Calu3 (cell line): ENCODE measurements at regions not wholly inside any gene's neighbourhood (a gene's known extent, or its start where the extent isn't known, plus 50 kb on each side); places are given as distances from the start of the nearest gene placed in this dataset.

Source experiments
- BruUV-seq: library from RNA; stranded (reverse); fragments of 400-500 nt; replicated peaks from 2 replicates; lab custom pipeline; 2021; lab: Mats Ljungman, UMichigan
- CTCF ChIA-PET: fragments of 300-600 bp; sonication (Branson Sonifier 250); formaldehyde crosslinking; loops from one replicate; lab custom pipeline; 2022; ENCODE audit warnings: antibody characterized with exemption; lab: Charles Lee
- DNase-seq: peaks from one replicate; pipeline ENCODE4 v3.0.0; 2022
- H3K27ac Mint-ChIP-seq: one replicate; pipeline ENCODE4 v1.8.0; 2022; ENCODE audit warnings: mixed read lengths; ENCODE audit not compliant: unreplicated experiment
- H3K27me3 Mint-ChIP-seq: one replicate; pipeline ENCODE4 v1.8.0; 2022; ENCODE audit warnings: mixed read lengths; ENCODE audit not compliant: unreplicated experiment
- H3K36me3 Mint-ChIP-seq: one replicate; pipeline ENCODE4 v1.8.0; 2022; ENCODE audit warnings: mild to moderate bottlenecking, moderate library complexity, mixed read lengths; ENCODE audit not compliant: insufficient read depth, unreplicated experiment
- H3K4me1 Mint-ChIP-seq: one replicate; pipeline ENCODE4 v1.8.0; 2022; ENCODE audit warnings: mild to moderate bottlenecking, low read depth, mixed read lengths; ENCODE audit not compliant: unreplicated experiment
- H3K4me3 Mint-ChIP-seq: one replicate; pipeline ENCODE4 v1.8.0; 2022; ENCODE audit warnings: mild to moderate bottlenecking, low read depth, moderate library complexity, mixed read lengths; ENCODE audit not compliant: unreplicated experiment
- H3K9me3 Mint-ChIP-seq: one replicate; pipeline ENCODE4 v1.8.0; 2022; ENCODE audit warnings: low read depth, mixed read lengths; ENCODE audit not compliant: unreplicated experiment
- CTCF ChIP-seq: fragments of 200-600 bp; IDR thresholded peaks from one replicate; pipeline ENCODE4 v1.8.0; 2022; ENCODE audit warnings: antibody characterized with exemption; ENCODE audit not compliant: unreplicated experiment
- intact Hi-C: fragments of 100-400 bp; cut with micrococcal nuclease; formaldehyde crosslinking; loops from one replicate; pipeline ENCODE4 v1.10.0; 2022; ENCODE audit not compliant: unreplicated experiment

GRCh38 chr11:35082321-35083180 lies 56.4 kb upstream of the CD44 start:
- BruUV-seq, result no TSS peak
- CTCF ChIA-PET, result interaction anchor here (0.6 to 0.7 kb wide), 2 partner anchors 17 to 291 kb away, joined by 3 read pairs; no protein-coding TSS in a partner anchor
- Mint-ChIP-seq H3K27me3 (no peaks in the 10 kb centered on the region), H3K27ac (peak overlapping the region; percentile 47), H3K36me3 (peaks cover 5% of the 10 kb centered on the region), H3K9me3 (peaks cover 5% of the 10 kb centered on the region), H3K4me3 (peak overlapping the region; percentile 30), H3K4me1 (peaks cover 34% of the 10 kb centered on the region)
- intact Hi-C loops, result loop anchor here (10.0 kb wide), 1 partner anchor 322 kb away; no protein-coding TSS in a partner anchor
- peak; percentile 58 for DNase-seq
- TF ChIP-seq CTCF, result no peak

GRCh38 chr11:35083181-35083430 lies 55.9 kb upstream of the CD44 start:
- H3K4me3 Mint-ChIP-seq, result no peak overlapping the region
- H3K36me3 Mint-ChIP-seq, result peaks cover 5% of the 10 kb centered on the region
- peaks cover 30% of the 10 kb centered on the region for H3K4me1 Mint-ChIP-seq
- no peak for TF ChIP-seq CTCF
- no peak for DNase-seq
- BruUV-seq, result no TSS peak
- peaks cover 5% of the 10 kb centered on the region for H3K9me3 Mint-ChIP-seq
- no peaks in the 10 kb centered on the region for H3K27me3 Mint-ChIP-seq
- intact Hi-C loops, result loop anchor here (10.0 kb wide), 1 partner anchor 322 kb away; no protein-coding TSS in a partner anchor
- no peak overlapping the region for H3K27ac Mint-ChIP-seq
- CTCF ChIA-PET, result interaction anchor here (0.7 kb wide), 1 partner anchor 290 kb away, joined by 3 read pairs; no protein-coding TSS in a partner anchor

- DNase-seq, result no peak
- CTCF ChIA-PET, result interaction anchor here (0.7 kb wide), 1 partner anchor 290 kb away, joined by 3 read pairs; no protein-coding TSS in a partner anchor
- H3K4me3 Mint-ChIP-seq, result no peak overlapping the region
- peaks cover 5% of the 10 kb centered on the region for H3K36me3 Mint-ChIP-seq
- no peak overlapping the region for H3K27ac Mint-ChIP-seq
- intact Hi-C loops, result loop anchor here (10.0 kb wide), 1 partner anchor 321 kb away; no protein-coding TSS in a partner anchor
- H3K4me1 Mint-ChIP-seq, result peaks cover 34% of the 10 kb centered on the region
- no peaks in the 10 kb centered on the region for H3K27me3 Mint-ChIP-seq
- BruUV-seq, result no TSS peak
- TF ChIP-seq CTCF, result no peak
- H3K9me3 Mint-ChIP-seq, result peaks cover 5% of the 10 kb centered on the region
These were observed 55.3 kb upstream of the CD44 start for GRCh38 chr11:35083431-35084238.

- H3K27me3 Mint-ChIP-seq, result no peaks in the 10 kb centered on the region
- peaks cover 5% of the 10 kb centered on the region for H3K9me3 Mint-ChIP-seq
- CTCF ChIA-PET, result no interaction called here
- intact Hi-C loops, result loop anchor here (5.0 to 10.0 kb wide), 2 partner anchors 78 to 320 kb away; no protein-coding TSS in a partner anchor
- no TSS peak for BruUV-seq
- H3K4me1 Mint-ChIP-seq, result peaks cover 40% of the 10 kb centered on the region
- DNase-seq, result no peak
- no peak for TF ChIP-seq CTCF
- H3K4me3 Mint-ChIP-seq, result no peak overlapping the region
- H3K27ac Mint-ChIP-seq, result no peak overlapping the region
- H3K36me3 Mint-ChIP-seq, result peaks cover 5% of the 10 kb centered on the region
These were observed 54.0 kb upstream of the CD44 start for GRCh38 chr11:35084817-35085440.
